ENCODE measurements at regions not wholly inside any gene's neighbourhood (a gene's known extent, or its start where the extent isn't known, plus 50 kb on each side); places are given as distances from the start of the nearest gene placed in this dataset.
A peak's percentile ranks its signal among the peaks of the same experiment; 100 is the strongest.
"Not testable (repeated sequence)": the region's sequence is repeated elsewhere in the genome, so short reads cannot be mapped to it uniquely, and the experiment has no call there.

DNA sequence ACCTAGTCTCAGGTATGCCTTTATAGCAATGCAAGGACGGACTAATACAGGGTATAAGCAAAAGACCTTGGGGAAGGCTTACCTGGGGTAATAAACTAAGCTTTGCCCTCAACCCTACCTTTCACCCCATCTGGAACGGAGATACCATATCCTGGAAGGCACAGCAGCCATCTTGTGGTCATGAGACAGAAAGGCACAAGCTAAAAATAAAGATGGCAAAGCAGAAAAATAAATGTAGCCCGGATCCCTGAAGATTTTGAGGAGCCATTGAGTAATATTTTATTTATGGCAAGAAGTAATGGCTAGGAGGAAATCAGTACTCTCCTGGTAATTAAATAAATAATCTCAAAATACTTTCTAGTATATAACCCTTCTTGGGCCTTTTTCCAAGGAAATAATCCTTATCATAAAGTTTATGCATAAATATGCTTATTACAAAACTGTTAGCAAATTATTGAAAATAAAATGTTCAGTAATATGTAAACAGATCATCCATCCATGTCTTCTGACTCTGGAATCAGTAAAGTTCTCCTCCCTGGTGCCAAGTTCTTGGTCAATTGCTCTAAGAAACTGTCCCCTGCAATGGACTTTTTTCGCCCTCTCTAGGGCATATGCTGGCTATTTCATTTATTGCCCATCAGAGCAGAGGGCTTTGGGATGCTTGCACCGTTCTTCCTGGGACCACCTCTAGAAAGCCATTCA lies 198.7 kb downstream of the SPP2 start:
- no peak overlapping the region for H3K4me2 ChIP-seq (ENCODE audit: low read depth, low read length, poor library complexity, severe bottlenecking)
- H3K79me2 ChIP-seq (ENCODE audit: insufficient read depth, low read length), result no peaks in the 10 kb centered on the region
- no peak for TF ChIP-seq EZH2phosphoT487 (IDR thresholded peaks at IDR 0.05; ENCODE audit: borderline replicate concordance)
- TF ChIP-seq, protein P1, sequence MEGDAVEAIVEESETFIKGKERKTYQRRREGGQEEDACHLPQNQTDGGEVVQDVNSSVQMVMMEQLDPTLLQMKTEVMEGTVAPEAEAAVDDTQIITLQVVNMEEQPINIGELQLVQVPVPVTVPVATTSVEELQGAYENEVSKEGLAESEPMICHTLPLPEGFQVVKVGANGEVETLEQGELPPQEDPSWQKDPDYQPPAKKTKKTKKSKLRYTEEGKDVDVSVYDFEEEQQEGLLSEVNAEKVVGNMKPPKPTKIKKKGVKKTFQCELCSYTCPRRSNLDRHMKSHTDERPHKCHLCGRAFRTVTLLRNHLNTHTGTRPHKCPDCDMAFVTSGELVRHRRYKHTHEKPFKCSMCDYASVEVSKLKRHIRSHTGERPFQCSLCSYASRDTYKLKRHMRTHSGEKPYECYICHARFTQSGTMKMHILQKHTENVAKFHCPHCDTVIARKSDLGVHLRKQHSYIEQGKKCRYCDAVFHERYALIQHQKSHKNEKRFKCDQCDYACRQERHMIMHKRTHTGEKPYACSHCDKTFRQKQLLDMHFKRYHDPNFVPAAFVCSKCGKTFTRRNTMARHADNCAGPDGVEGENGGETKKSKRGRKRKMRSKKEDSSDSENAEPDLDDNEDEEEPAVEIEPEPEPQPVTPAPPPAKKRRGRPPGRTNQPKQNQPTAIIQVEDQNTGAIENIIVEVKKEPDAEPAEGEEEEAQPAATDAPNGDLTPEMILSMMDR (conservative IDR thresholded peaks at IDR 0.05; ENCODE audit: low read length), result peak; percentile 30
- H3K4me3 ChIP-seq (ENCODE audit: low read length, poor library complexity, severe bottlenecking), result no peak overlapping the region
- no peaks in the 10 kb centered on the region for H3K9me2 ChIP-seq (replicated peaks; ENCODE audit: low read depth, low read length)
- H3K27me3 ChIP-seq (ENCODE audit: insufficient read depth, low read length, poor library complexity, severe bottlenecking), result no peaks in the 10 kb centered on the region
- no peaks in the 10 kb centered on the region for H4K20me1 ChIP-seq (ENCODE audit: insufficient read depth, low read length, poor library complexity, severe bottlenecking)
- no peaks in the 10 kb centered on the region for H3K36me3 ChIP-seq (ENCODE audit: insufficient read depth, low read length)
- no peaks in the 10 kb centered on the region for H3K9me3 ChIP-seq (ENCODE audit: insufficient read depth, low read depth, low read length)
- no peaks in the 10 kb centered on the region for H3K4me1 ChIP-seq (ENCODE audit: insufficient read depth, low read length, poor library complexity, severe bottlenecking)
- H3F3A ChIP-seq (ENCODE audit: low read depth), result no peaks in the 10 kb centered on the region
- no peak overlapping the region for H3K9ac ChIP-seq (ENCODE audit: low read depth, low read length, poor library complexity, severe bottlenecking)
- H2AFZ ChIP-seq (ENCODE audit: low read length), result no peak overlapping the region

DNA sequence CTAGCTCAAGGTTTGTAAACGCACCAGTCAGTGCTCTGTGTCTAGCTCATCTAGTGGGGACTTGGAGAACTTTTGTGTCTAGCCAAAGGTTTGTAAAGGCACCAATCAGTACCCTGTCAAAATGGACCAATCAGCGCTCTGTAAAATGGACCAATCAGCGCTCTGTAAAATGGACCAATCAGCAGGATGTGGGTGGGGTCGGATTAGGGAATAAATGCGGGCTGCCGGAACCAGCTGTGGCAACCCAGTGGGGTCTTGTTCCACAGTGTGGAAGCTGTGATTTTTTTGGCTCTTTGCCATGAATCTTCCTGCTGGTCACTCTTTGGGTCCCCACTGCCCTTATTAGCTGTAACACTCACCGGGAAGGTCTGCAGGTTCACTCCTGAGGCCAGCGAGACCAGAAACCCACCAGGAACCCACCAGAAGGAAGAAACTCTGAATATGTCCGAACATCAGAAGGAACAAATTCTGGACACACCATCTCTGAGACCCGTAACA lies 197.8 kb downstream of the SPP2 start:
- not testable (repeated sequence) for H3K9ac ChIP-seq (ENCODE audit: low read depth, low read length, poor library complexity, severe bottlenecking); H3K4me2 ChIP-seq (ENCODE audit: low read depth, low read length, poor library complexity, severe bottlenecking); H2AFZ ChIP-seq (ENCODE audit: low read length); H3K9me2 ChIP-seq (replicated peaks; ENCODE audit: low read depth, low read length); H3K79me2 ChIP-seq (ENCODE audit: insufficient read depth, low read length); H3K27me3 ChIP-seq (ENCODE audit: insufficient read depth, low read length, poor library complexity, severe bottlenecking); H3K36me3 ChIP-seq (ENCODE audit: insufficient read depth, low read length); H3K4me1 ChIP-seq (ENCODE audit: insufficient read depth, low read length, poor library complexity, severe bottlenecking); H4K20me1 ChIP-seq (ENCODE audit: insufficient read depth, low read length, poor library complexity, severe bottlenecking); H3K4me3 ChIP-seq (ENCODE audit: low read length, poor library complexity, severe bottlenecking); H3F3A ChIP-seq (ENCODE audit: low read depth); H3K9me3 ChIP-seq (ENCODE audit: insufficient read depth, low read depth, low read length)

DNA sequence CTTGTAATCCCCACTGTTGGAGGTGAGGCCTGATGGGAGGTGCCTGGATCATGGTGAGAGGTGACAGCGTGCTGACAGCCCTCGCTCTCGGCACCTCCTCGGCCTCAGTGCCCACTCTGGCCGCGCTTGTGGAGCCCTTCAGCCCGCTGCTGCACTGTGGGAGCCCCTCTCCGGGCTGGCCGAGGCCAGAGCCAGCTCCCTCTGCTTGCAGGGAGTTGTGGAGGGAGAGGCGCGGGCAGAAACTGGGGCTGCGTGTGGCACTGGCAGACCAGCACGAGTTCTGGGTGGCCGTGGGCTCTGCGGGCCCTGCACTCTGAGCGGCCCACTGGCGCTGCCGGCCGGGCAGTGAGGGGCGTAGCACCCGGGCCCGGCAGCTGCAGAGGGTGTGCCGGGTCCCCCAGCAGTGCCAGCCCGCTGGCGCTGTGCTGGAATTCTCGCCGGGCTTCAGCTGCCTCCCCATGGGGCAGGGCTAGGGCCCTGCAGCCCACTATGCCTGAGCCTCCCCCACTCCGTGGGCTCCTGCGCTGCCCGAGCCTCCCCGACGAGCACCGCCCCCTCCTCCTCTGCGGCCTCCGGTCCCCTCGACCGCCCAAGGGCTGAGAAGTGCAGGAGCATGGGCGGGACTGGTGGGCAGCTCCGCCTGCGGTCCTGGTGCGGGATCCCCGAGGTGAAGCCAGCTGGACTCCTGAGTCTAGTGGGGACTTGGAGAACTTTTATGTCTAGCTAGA lies 197.1 kb downstream of the SPP2 start:
- Histone ChIP-seq H3K4me1 (ENCODE audit: insufficient read depth, low read length, poor library complexity, severe bottlenecking) (no peaks in the 10 kb centered on the region), H4K20me1 (ENCODE audit: insufficient read depth, low read length, poor library complexity, severe bottlenecking) (no peaks in the 10 kb centered on the region), H3K27me3 (ENCODE audit: insufficient read depth, low read length, poor library complexity, severe bottlenecking) (no peaks in the 10 kb centered on the region), H3K4me3 (ENCODE audit: low read length, poor library complexity, severe bottlenecking) (no peak overlapping the region), H3K9me3 (ENCODE audit: insufficient read depth, low read depth, low read length) (no peaks in the 10 kb centered on the region), H3F3A (ENCODE audit: low read depth) (no peaks in the 10 kb centered on the region), H3K36me3 (ENCODE audit: insufficient read depth, low read length) (no peaks in the 10 kb centered on the region), H2AFZ (ENCODE audit: low read length) (no peak overlapping the region), H3K4me2 (ENCODE audit: low read depth, low read length, poor library complexity, severe bottlenecking) (no peak overlapping the region), H3K79me2 (ENCODE audit: insufficient read depth, low read length) (no peaks in the 10 kb centered on the region), H3K9ac (ENCODE audit: low read depth, low read length, poor library complexity, severe bottlenecking) (no peak overlapping the region), H3K9me2 (replicated peaks; ENCODE audit: low read depth, low read length) (no peaks in the 10 kb centered on the region)
- TF ChIP-seq, protein P1 (conservative IDR thresholded peaks at IDR 0.05; ENCODE audit: low read length), result no peak
- no peak for TF ChIP-seq EZH2phosphoT487 (IDR thresholded peaks at IDR 0.05; ENCODE audit: borderline replicate concordance)

Data from Loucy (cell line).